Fibroblast of the aortic adventitia (primary cell): ENCODE measurements at regions not wholly inside any gene's neighbourhood (a gene's known extent, or its start where the extent isn't known, plus 50 kb on each side); places are given as distances from the start of the nearest gene placed in this dataset.

Experiments used
- DNase-seq: peaks from one replicate; pipeline ENCODE4 v3.0.0-alpha.2; 2010; ENCODE audit warnings: low read depth
- H3K4me3 ChIP-seq: 2 replicates; pipeline ENCODE4 v1.5.1; 2011; ENCODE audit warnings: low read depth, mild to moderate bottlenecking, control low read depth, low read length, moderate library complexity
- CTCF ChIP-seq: IDR thresholded peaks from 2 replicates; pipeline ENCODE4 v1.5.1; 2011; ENCODE audit warnings: mild to moderate bottlenecking, low read length, control low read depth, inconsistent platforms; ENCODE audit not compliant: insufficient read depth

GRCh38 chr1:5430911-5431697, 561.1 kb downstream of the NPHP4 start:
- H3K4me3 ChIP-seq: no peak overlapping the region
- no peak for TF ChIP-seq CTCF
- no peak for DNase-seq

DNA sequence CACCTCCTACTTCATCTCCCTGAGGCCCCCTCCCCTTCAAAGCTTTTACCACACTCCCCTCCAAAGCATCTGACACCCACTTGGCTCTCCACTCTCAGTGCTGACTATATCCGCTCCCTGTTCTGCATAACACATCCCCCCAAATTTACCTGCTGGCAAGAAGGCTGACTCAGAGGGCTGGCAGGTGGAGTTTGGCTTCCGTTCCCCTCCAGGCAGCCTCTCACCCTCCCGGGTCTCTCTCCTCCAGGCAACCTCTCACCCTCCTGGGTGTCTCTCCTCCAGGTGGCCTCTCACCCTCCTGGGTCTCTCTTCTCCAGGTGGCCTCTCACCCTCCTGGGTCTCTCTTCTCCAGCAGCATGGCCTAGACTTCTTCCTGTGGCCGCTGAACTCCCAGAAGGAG, 562.1 kb downstream of the NPHP4 start:
- no peak for TF ChIP-seq CTCF
- no peak overlapping the region for H3K4me3 ChIP-seq
- DNase-seq: no peak

- no peak for DNase-seq
- no peak for TF ChIP-seq CTCF
- no peak overlapping the region for H3K4me3 ChIP-seq
These were observed 563.9 kb downstream of the NPHP4 start for GRCh38 chr1:5428351-5428750.

GRCh38 chr1:5427026-5427613, 565.1 kb downstream of the NPHP4 start:
- H3K4me3 ChIP-seq: no peak overlapping the region
- no peak for DNase-seq
- no peak for TF ChIP-seq CTCF

- no peak overlapping the region for H3K4me3 ChIP-seq
- DNase-seq: no peak
- TF ChIP-seq CTCF: no peak
These were observed 567.2 kb downstream of the NPHP4 start for GRCh38 chr1:5424802-5425703.

- H3K4me3 ChIP-seq: no peak overlapping the region
- no peak for DNase-seq
- TF ChIP-seq CTCF: no peak
These were observed 569.1 kb downstream of the NPHP4 start for GRCh38 chr1:5423109-5423508.
